DMS114 treated with DMSO at 0.1 percent for 48 hours (cell line): ENCODE measurements at regions not wholly inside any gene's neighbourhood (a gene's known extent, or its start where the extent isn't known, plus 50 kb on each side); places are given as distances from the start of the nearest gene placed in this dataset.
"Not testable (repeated sequence)": the region's sequence is repeated elsewhere in the genome, so short reads cannot be mapped to it uniquely, and the experiment has no call there.

Source experiments
- DNase-seq: peaks from one replicate; lab custom pipeline; 2025; ENCODE audit not compliant: unreplicated experiment; lab: John Stamatoyannopoulos, UW

DNA sequence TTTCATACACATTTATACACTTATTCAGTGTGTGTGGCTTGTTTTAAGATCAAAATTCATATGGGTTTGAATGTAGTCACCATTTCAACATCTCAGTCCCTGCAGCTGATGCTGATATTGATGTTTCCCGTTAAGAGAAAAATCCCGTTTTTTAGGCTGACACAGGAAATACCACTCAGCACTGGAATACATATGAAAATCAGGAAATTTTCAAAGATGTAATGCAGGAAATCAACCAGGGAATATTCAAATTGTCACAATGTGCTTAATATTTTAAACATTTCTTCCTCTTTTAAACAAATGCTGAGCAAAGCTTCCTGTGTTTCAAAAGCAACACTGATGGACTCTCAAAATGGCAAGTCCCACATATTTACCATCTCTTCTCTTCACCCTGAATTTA is 94.5 kb upstream of the MARCKS start:
- DNase-seq: no peak

GRCh38 chr6:113763311-113763766 is 93.8 kb upstream of the MARCKS start:
- DNase-seq: no peak

DNA sequence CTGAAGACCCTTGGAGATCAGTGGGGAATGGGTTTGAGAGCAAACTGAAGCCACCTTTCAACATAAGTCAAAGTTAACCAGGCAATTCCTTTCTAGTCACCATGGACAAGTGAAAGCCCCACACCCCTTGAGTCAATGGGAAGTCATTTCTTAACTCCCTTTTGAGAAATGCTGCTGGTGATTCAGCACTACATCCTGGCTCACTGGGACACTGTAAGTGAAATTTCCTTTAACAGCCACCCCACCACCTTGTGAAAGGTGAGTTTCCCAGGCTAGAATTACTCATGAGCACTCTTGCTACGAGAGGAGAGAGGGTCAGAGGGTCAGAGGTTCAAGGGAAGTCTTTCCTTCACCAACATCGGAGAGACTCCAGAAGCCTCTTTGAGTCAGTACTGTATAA is 93.3 kb upstream of the MARCKS start:
- no peak for DNase-seq

DNA sequence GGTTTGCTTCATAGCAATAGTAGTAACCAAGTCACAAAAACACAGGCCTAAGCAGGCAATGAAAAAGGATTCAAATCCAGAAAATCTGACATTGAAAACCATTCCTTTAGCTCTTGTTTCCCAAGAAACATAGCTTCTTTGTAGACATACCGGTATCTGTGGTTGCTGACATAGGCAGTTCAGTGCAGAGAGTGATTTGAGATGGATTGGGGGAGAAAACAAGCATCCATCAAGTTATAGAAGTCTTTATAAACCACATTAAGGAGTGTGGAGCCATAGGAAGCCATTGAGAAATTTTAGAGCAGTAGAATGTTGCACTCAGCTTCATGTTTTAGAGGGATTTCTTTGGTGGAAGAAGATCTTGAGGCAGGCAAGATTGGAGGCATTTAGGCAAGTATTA is 91.2 kb upstream of the MARCKS start:
- no peak for DNase-seq

DNA sequence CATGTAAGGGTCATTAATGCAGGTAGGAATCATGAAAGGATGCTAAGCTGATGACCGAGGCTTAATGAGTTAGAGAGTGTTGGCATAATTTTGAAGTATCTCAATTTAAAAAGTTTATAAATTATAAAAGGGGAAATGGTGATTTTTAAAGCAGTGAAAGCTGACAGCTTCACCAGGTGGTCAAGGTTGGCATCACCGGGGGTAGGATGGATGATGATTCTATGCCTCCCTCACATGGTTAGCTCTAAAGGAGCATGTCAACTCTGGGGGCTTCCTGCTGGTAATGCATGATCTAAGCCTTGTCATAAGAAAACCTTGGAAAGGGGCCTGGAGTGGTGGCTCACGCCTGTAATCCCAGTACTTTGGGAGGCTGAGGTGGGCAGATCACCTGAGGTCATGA is 89.2 kb upstream of the MARCKS start:
- DNase-seq: no peak

- no peak for DNase-seq
Measured at GRCh38 chr6:113772961-113773360, 84.2 kb upstream of the MARCKS start.

DNA sequence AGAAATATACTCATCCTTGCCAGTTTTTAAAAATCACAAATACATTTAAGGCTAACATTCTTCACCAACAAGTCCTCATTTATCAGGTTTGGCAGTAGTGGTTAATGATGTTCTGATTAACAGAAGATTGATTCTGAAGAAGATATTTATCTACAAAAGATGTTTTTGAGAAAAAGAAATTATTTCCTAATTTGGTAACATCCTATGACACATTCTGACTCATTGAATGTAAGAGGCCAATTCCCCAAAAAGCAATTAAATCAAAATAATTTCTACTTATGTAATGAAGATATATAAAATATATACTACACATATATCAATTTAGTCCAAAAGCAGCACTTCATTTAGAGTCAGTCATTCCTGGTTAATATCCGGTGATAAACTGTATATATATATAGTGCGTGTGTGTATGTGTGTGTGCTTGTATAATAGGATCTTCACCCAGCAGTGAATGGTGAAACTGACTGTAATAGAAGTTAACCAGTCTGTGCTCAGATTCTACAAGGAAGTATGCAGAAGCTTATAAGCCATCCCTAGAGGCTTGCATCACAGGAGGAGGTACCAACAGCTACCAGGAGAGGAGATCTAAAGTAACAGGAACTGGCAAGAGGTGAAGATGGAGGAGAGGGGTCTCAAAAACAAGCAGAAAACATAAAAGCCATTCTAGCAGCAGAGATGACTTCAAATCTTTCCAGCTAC is 82.9 kb upstream of the MARCKS start:
- DNase-seq: no peak

GRCh38 chr6:113776998-113777397 is 80.1 kb upstream of the MARCKS start:
- no peak for DNase-seq

DNA sequence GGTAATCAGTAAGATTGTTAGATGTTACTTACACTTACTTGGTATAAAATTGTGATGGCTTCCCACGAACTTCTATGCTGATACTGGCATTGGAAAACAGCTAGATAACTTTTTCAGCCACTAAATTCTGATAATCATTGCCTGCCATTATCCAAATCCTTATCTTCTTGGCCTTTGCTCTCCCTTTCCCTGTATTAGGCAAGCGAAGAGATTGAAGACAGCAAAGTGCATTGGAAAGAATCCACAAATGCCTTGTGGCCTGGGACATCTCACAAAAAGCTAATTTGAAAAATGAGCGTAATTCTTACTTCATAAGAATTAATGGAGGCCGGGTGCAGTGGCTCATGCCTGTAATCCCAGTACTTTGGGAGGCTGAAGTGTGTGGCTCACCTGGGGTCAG is 79.5 kb upstream of the MARCKS start:
- DNase-seq: no peak

GRCh38 chr6:113779656-113780055 is 77.5 kb upstream of the MARCKS start:
- no peak for DNase-seq

GRCh38 chr6:113782636-113783035 is 74.5 kb upstream of the MARCKS start:
- DNase-seq: no peak

GRCh38 chr6:113786168-113786567 is 71.0 kb upstream of the MARCKS start:
- no peak for DNase-seq

- no peak for DNase-seq
Measured at GRCh38 chr6:113788586-113788985, 68.6 kb upstream of the MARCKS start.

GRCh38 chr6:113791225-113791624 is 65.9 kb upstream of the MARCKS start:
- DNase-seq: not testable (repeated sequence)

DNA sequence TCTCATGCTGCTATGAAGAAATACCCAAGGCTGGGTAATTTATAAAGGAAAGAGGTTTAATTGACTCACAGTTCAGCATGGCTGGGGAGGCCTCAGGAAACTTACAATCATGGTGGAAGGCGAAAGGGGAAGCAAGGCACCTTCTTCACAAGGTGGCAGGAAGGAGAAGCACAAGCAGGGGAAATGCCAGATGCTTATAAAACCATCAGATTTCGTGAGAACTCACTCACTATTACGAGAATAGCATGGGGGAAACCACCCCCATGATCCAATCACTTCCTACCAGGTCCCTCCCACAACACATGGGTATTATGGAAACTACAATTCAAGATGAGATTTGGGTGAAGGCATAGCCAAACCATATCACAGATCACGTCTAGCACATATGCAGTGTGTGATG is 61.8 kb upstream of the MARCKS start:
- DNase-seq: not testable (repeated sequence)

DNA sequence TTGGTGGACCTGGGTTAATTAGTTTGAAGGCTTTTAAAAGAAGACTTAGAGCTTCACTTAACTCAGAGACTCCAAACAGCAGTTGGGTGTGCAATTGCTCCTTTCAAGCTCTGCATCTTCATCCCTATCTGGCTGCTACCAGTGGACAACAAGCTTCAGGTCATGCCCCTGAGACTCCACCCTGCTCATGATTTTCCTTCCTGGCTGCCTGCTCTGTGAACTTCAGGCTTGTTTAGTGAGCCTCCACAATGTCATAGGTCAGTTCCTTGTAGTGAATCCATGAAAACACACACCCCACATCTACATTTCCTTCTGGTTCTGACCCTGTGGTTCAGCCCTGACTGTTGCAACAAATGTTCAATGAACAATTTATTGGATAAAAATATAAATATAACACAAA is 61.1 kb upstream of the MARCKS start:
- DNase-seq: no peak

DNA sequence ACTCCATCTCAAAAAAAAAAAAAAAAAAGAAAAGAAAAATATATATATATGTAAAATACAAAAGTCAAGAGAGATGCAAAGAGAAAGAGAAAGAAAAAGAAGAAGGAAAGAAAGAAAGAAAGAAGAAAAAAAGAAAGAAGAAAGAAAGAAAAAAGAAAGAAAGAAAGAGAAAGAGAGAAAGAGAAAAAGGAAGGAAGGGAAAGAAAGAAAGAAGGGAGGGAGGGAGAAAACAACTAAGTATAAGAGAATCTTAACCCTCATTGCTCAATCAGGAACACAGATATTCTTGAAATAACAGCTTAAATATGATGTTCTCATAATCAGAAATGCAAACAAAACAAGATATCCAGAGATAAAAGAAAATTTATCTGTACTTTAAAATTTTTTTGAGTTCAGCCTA is 54.4 kb upstream of the MARCKS start:
- no peak for DNase-seq

DNA sequence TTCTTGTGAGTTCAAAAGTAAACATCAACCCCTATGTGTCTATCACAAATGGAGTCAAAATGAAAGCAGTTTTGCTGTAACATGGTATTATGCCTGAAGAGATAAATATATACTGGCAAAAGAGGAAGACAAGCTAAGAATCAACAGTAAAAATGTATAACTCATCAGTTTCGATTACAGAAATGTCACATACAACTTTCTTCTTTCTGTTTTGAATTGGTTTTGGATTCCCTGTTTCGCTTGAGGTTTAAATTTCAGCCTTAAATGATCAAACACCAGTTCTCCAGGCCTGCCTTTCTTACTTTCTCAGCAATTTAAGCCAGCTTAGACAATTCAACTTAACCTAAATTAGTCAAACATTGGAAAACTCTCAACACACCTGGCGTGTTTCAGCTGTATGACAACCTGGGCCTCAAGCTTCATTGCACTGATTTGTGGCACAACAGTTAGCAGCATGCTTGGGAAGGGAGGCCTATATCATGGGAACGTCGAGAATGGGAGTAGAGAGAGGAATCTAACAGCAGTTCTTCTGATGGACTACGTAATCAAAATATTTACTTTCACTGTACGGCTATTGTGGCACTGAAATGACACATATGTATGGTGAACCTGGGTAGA is 51.9 kb upstream of the MARCKS start:
- no peak for DNase-seq

GRCh38 chr6:113805811-113806495 is 51.2 kb upstream of the MARCKS start:
- no peak for DNase-seq
